Inflammatory macrophage treated with lipopolysaccharide for 4 hours (primary cell): ENCODE measurements at regions not wholly inside any gene's neighbourhood (a gene's known extent, or its start where the extent isn't known, plus 50 kb on each side); places are given as distances from the start of the nearest gene placed in this dataset.

Experiments
- DNase-seq: peaks from one replicate; pipeline ENCODE4 v3.0.0-alpha.2; 2020

DNA sequence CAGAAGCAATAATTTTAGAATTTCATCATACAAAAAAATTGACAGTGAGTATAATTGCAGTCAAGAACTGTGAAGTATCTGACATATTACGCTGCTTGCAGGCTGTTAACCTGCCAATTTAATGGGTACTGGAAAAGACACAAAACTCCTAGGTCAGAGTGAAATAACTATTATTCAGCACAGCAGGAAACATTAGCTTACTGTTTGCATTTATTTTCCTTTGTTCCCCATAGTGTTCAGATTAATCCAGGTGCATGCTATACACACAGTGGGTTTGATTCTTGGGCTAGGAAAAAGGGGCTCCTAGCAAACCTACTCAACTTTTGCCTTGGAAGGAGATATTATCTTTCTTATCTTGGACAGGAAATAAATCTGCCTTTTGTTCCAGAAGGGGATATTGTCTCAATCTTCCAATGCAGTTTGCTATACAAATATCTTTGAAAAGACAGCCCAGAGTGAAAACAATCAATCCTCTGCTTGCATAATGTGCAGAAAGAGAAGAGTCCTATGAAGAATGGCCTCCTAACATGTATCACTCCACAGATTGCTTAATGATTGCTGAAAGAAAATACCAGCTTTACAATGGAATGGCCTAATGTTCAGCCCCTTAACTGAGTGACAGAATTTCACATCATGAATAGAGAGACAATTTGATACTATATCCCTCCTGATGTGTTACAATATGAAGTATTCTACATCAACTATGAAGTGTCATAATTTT is 443.4 kb downstream of the TBC1D4 start:
- no peak for DNase-seq

DNA sequence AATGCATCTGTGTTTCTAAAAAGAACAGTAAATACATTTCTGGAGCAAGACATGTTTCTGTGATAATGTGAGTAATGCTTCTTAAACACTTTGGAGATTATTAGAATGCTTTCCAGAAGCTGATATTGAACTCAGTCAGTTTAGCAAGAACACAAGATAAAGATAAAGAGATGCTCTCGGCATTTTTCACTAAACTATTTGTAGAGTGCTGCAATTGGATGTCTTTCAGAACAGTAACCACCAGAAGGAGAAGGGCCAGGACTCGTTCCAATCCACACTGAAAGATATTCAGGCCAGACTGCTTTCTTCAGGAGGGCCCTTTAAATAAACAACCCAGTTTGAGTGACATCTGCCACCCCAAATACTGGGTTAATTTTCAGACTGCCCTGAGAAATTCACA is 456.0 kb downstream of the TBC1D4 start:
- no peak for DNase-seq

DNA sequence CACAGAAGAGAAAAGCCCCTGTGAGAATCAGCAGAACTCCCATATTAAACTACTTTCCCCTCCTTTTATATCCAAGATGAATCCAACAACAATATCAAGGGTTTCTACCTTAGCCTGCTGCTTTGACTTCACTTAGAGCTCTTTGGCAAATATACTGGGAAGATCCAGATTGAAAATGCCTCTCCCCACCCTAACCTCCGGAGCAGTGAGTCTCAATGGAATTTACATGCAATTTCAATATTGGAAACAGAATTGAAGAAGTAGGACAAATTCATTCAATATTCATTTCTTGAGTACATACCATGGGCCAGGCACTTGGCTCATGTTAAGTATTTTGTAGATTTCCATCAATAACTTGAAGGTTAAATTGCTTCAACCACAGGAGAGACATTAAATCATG is 457.4 kb downstream of the TBC1D4 start:
- no peak for DNase-seq

DNA sequence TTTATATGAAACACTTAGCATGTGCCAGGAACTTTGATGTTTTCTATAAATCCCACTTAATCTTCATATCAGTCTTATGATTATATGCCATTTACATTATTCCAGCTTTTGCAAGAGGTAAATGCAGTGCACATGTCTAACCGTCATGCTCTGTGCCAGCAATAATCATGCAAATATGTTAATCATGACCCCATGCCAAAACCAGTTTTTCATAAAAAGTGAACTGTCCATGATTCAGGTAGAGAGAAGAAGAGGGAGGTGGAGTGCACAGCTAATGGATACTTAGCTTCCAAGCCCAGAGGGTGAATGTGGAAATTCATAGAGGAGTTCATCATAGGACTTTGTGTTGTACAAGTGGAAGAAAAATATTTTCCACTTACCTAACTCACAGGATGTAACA is 458.4 kb downstream of the TBC1D4 start:
- DNase-seq = no peak

DNA sequence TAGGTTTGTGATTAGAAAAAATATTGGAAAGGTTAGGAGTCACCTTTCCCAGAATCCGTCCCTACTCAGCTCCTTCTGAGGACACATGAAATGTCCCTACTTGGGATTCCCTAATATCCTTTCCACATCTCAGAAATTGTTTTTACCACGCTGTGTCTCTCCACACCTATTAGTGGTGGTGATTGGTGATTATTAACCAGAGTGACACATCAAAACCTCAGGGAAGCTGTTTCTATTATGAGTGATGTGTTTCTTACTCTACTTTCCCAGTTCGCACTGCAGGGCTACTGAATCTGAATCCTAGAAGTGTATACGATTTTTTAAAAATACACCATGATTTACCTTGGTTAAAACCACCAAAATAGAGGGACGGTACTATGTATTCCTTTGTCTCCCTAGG is 460.8 kb downstream of the TBC1D4 start:
- DNase-seq = no peak

DNA sequence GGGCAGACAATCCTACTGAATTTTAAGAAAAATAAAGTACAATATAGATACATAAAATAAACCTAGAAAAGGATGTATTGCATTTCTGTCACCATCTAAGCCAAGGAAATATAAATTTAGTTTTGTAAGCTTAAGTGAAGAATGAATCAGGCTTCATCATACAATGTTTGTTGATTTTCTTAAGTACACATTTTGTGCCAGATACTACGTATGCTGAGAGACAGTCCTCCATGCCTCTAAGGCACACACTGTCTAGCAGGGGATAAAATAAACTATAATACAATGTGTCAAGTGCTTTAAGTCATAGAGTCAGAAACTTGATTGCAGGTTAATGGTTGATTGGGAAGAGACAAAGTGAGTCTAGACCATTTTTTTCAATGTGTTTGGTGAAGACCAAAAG is 465.7 kb downstream of the TBC1D4 start:
- DNase-seq = no peak

DNA sequence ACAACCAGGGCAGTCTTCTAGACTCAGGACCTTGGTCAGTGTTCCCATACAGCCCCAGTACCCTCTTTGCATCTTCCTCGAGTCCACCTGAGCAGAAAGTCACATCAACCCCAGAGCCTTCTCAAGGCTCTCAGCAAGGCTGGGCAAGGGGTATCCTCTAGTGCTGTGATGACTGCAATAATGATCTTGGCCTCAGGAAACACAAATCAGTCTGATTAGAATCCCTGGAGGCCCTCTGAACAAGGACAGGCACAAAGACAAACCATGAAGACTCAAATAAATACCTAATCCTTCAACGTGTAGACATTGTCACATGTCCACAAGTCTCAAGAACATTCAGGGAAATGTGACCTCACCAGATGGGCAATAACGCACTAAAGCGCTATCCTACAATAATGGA is 468.2 kb downstream of the TBC1D4 start:
- DNase-seq = no peak

DNA sequence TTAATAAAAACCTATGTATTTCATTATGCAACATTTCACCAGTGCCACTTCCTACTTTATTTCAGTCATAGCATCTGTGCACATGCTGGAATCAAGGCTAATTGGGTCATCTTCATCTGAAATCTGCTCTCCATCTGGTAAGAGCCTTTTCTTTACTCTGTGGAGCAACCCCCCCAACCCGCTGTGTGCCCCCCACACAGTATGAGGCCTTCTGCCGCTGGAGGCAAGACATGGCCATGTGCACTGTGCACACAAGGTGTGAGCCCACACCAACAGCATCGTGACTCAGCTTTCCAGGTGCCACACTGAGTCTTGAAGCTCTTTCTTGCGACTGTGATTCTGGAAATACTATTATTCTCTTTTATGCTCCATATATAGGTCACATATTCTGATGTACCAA is 471.0 kb downstream of the TBC1D4 start:
- no peak for DNase-seq

DNA sequence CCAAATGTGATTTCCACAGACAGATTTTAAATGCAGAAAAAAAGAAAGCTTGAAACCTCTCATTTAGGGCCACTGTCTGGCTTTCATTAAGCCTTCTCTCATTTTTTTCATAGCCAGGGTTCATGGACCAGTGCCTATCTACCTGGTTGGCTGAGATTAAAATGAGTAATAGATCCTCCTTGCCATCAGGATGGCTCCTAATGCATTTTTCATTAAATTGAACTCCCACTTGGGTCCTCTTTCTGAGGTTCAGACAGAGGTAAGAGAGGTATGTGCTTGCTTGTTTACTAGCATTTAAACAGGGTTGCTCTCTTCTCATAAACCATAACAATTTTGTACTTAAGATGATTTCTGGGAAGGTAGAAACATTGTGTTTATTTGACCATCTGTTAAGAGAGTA is 473.0 kb downstream of the TBC1D4 start:
- DNase-seq = no peak

DNA sequence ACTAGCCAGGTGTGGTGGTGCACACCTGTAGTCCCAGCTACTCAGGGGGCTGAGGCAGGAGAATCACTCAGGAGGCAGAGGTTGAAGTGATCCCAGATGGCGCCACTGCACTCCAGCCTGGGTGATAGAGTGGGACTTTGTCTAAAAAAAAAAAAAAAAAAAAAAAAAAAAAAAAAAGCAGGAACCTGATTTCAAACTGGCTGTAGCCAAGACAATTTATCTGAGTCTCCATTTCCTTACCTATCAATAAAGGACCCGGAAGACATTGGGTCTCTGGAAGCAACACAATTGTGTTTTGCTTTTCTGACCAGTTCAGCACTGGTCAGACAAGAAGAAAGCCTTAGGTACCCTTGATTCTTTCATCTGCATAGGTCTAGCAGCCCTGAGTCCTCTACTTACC is 491.0 kb downstream of the TBC1D4 start:
- DNase-seq = no peak

DNA sequence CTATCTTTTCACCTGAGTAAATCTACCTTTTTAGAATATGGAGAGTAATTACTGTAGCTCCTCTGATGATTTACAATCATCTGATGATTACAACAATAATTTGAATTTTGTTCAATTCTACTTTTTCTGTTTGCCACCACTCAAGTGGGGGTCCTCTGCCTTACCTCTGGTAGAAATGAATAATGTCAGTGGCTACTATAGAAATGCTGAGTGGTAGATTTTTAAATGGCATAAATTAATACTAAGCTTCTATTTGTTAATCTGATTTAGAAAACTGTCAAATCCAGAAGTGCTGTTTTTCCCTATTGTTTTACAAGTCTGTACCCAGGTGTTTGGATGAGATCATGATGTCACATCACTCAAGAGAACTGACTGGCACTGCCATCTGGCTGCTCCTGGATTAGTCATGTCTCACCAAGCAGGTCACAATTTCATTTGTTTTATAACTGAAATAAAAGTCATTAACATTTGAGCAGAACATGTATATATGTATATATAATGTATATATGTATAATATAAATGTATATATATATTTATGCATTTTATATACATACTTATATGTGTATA is 494.8 kb downstream of the TBC1D4 start:
- DNase-seq = no peak

DNA sequence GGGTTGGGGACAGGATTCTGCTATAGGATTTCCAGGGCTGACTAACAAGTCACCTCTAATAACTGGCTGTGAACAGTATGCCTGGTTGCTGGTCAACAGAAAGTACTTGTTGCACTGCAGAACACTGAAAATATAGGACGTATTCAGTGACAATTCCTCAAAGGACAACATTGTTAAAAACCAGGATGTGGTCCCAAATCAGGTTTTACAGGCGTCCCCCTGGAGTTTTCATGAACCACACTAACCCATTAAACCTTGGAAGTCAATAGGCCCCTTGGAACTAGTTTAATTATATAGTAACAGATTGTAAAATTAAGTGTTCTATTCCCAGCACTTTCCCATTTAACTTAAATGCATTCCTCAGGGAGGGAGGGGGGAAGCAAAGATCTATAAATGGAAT is 495.4 kb downstream of the TBC1D4 start:
- DNase-seq = no peak

DNA sequence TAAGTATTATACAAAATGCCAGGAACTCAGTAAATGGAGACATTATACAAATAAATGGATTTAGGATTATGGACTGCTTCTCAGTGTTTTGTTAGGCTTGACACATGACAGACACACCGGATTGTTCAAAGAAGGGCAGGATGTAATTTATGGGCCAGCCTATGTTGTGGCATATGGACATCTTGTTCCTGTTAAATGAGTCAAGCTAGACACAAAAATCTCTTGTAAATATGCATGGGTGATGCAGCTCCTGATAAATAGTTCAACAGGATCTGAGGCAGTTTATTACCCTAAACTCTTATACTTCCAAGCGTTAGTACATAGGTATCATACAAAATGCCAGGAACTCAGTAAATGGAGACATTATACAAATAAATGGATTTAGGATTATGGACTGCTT is 502.3 kb downstream of the TBC1D4 start:
- DNase-seq = no peak

DNA sequence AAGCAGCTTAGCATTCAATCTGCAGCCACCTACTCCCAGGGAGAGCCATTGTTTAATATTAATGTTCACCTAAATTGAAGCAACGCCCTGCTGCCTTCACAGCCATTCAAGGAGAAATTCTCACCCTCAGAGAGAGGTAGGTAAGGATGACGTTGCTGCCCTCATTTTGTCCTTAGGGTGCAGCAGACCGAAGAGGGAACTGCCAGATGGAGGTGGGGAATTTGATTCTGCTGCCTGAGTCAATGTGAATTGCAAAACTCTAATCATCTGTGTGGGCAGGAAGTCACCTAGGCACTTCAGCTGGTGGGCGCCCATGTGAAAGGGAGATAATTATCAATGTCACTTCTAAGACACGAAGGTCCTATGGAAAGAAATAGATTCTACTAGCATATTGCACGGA is 503.4 kb downstream of the TBC1D4 start:
- DNase-seq = no peak

DNA sequence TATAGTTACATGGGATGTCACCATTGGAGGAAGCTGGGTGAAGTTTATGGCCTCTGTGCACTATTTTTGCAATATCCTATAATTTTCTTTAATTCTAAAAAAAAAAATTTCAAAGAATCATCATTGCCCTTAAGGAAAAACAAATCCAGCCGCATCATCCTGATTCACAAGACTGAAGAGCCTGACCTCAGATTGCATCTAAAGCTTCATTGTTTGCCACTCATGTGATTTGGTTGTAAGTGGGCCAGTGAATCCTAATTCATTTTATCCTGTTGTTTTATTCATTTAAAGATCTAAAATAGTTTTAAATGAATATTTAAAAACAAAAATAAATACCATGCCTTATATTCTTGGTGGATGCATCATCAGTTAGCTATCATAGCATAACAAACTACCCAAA is 504.5 kb downstream of the TBC1D4 start:
- no peak for DNase-seq

DNA sequence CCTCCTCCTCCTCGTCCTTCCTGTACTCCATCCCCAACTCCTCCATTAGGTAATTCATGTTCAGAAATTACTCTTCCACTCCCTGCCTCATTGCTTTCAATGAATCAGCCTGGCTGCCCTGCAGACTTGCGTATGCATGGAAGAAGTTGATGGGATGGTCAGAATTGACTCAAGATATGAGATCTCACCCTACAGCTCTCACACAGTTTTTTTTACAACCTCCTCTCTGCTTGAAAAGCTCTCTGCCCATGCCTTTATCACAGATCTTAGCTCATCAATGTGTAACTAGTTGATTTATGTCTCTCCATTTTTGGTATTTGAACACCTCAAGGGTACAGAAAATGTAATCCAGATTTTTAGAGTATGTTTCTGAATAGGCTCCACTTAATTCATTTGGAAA is 506.9 kb downstream of the TBC1D4 start:
- DNase-seq = no peak

DNA sequence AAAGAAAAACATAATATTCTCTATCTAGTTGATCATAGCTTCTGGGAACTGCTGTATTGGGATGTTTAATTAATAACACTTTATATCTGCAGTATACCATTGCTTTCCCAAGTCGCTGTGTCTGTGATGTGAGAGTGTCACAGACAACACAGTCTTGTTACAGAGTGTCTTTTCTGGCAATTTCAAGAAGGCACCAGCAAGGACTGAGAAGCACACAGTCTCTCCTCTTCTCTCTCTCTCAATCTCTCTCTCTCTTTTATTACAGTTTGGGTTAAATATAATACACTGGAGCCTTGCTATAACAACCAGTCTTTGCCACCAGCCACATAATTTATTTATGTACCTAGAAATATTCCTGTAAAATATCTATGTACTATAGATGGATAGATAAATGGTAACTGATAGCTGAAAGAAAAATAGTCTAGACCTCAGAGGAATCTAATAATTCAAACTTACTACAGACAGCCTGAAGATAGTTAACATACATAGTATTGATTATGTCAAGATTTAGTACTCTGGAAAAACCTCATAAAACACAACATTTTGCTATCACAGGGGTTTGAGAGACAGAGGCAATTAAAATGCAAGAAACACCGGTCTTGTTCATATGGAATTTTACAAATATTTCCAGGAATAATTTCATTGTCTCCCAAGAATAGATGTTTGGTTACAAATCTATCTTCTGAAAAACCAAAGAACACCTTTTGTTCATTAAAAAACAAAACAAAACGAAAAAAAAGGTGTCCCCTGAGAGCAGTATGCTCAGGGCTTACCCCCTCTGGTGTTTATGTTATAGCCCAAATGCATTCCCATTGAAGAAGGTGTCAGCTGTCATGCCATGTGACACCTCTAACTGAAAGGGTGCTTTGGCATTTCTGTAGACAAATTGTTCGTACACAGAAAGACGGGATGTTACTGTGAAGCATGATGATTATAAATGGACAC is 507.8 kb downstream of the TBC1D4 start:
- DNase-seq = no peak

DNA sequence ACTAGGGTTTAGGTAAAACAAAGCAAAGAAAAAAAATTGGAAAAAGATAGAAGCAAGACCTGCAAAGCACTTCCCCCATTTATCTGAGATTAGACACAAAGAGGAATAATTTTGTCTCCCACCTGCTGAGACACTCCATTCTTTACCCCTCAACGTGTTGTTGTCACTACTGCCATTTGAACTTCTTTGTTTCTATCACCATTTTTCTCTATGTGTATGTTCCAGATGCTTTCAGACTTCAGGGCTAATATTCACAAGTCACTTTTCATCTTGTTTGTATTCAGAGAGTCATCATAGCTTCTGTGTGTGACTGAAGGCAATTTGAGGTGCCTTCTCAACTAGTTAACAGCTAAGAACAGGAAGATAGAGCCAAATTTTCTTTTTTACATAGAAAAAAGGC is 512.5 kb downstream of the TBC1D4 start:
- no peak for DNase-seq

DNA sequence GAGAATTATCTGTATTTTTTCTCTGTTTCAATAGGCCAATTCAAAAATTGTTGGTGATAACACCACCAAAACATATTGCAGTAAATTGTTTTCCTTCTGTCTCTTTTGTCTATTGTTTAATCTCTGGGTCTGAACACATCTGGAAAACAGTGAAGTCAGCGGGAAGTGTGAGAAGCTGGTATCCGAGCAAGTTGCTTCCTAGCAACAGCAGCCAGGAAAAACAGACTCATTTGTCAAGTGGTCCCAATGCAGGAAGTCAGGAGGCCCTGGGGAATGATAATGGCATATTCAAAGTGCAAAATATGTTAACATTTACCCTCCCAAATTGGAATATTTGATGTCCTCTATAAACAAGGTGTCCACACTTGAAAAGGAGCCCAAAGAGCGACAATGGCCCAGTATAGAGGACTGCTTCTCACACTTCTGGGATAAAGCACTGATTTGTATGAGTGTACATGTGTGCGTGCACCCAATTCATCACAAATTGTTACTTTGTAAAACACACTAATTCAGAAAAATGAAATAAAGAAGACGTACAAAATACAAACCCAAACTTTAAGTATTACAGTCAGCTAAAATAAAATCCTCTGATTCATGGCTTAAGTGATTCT is 515.0 kb downstream of the TBC1D4 start:
- no peak for DNase-seq

DNA sequence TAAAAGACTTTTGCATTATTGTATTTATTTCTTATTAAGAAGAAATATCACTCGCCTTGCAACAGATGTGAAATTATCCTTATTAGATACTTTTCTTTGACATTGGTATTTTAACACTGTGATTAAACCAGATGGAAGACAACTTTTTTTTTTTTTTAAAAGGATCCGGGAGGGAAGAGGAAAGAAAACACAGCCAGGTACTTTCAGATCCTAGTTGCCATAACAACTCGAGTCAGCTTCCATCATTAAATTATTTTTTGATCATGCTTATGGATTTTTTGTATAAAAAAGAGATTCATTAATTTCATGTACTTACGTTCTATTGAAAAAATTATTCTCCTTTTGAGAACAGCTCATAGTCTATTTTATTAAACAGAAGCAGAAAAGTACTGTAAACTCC is 515.7 kb downstream of the TBC1D4 start:
- no peak for DNase-seq

DNA sequence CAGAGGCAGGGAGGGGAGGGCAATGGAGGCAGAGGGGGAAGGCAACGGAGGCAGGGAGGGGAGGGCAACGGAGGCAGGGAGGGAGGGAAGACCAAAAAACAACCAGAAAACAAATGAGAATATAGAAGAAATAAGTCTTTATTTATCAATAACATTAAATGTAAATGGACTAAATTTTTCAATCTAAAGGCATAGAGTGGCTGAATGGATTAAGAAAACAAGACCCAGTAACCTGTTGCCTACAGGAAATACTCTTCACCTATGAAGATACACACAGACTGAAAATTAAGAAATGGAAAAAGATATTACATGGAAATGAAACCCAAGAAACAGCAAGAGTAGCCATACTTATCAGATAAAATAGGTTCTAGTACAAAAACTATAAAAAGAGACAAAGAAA is 536.3 kb downstream of the TBC1D4 start:
- DNase-seq = no peak

DNA sequence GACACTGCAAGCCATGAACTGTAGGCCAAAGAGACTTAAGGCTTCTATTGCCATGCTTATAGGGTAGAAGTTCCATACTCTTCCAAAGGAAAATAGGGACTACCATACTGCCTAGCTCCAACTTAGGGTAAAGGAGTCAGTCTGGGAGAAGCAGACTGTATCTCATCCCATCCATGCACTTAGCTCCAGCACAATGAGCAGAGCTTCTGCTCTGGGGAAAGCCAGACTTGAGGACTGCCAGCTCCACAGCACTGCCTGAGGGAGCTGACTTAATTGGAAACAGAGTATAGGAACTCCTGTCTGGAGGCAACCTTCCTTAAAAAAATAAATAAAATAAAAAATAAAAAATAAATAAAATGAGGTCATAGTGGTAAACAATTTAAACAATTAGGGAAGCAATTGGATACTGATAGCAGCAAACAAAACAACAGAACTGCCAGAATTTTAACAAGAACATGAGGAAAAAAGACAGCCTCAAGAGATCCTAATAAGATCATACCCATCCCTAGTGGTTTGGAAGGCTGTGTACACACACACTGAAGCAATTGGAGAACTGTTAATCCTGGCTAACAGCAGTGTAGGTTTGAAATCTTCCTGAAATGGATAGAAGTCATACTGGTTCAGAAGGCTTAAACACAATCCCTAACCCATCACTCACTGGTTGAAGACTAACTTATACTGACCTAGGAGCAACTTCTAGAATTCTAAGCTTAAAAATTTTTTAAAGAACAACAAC is 550.1 kb downstream of the TBC1D4 start:
- DNase-seq = no peak
